Mononuclear cell (primary cell): ENCODE measurements at regions not wholly inside any gene's neighbourhood (a gene's known extent, or its start where the extent isn't known, plus 50 kb on each side); places are given as distances from the start of the nearest gene placed in this dataset.

Source experiments
- H3K27me3 ChIP-seq: 2 replicates; pipeline ENCODE4 v1.6.0; 2011; ENCODE audit warnings: low read length, control low read depth; ENCODE audit not compliant: insufficient read depth
- H3K4me1 ChIP-seq: 2 replicates; pipeline ENCODE4 v1.5.1; 2011; ENCODE audit warnings: mild to moderate bottlenecking, low read length, control low read depth; ENCODE audit not compliant: insufficient read depth
- H3K4me3 ChIP-seq: 2 replicates; pipeline ENCODE4 v1.5.1; 2011; ENCODE audit warnings: mild to moderate bottlenecking, low read length, moderate library complexity
- H3K9me3 ChIP-seq: 2 replicates; pipeline ENCODE4 v1.5.1; 2011; ENCODE audit warnings: low read depth, mild to moderate bottlenecking, control low read depth, low read length

GRCh38 chr4:123455360-123455759 is 58.8 kb downstream of the SPRY1 start:
- no peaks in the 10 kb centered on the region for H3K9me3 ChIP-seq
- peaks cover 26% of the 10 kb centered on the region for H3K4me1 ChIP-seq
- H3K27me3 ChIP-seq, result no peaks in the 10 kb centered on the region
- no peak overlapping the region for H3K4me3 ChIP-seq

GRCh38 chr4:123462007-123462406 is 65.4 kb downstream of the SPRY1 start:
- H3K27me3 ChIP-seq, result no peaks in the 10 kb centered on the region
- H3K4me3 ChIP-seq, result no peak overlapping the region
- no peaks in the 10 kb centered on the region for H3K9me3 ChIP-seq
- no peaks in the 10 kb centered on the region for H3K4me1 ChIP-seq

GRCh38 chr4:123463869-123464268 is 67.3 kb downstream of the SPRY1 start:
- H3K9me3 ChIP-seq, result no peaks in the 10 kb centered on the region
- H3K27me3 ChIP-seq, result no peaks in the 10 kb centered on the region
- H3K4me1 ChIP-seq, result no peaks in the 10 kb centered on the region
- no peak overlapping the region for H3K4me3 ChIP-seq

GRCh38 chr4:123465416-123465815 is 68.8 kb downstream of the SPRY1 start:
- no peaks in the 10 kb centered on the region for H3K9me3 ChIP-seq
- H3K4me1 ChIP-seq, result no peaks in the 10 kb centered on the region
- no peaks in the 10 kb centered on the region for H3K27me3 ChIP-seq
- H3K4me3 ChIP-seq, result no peak overlapping the region

GRCh38 chr4:123466080-123466785 is 69.6 kb downstream of the SPRY1 start:
- Histone ChIP-seq H3K9me3 (no peaks in the 10 kb centered on the region), H3K4me1 (no peaks in the 10 kb centered on the region), H3K4me3 (no peak overlapping the region), H3K27me3 (no peaks in the 10 kb centered on the region)

- no peaks in the 10 kb centered on the region for H3K9me3 ChIP-seq
- H3K4me3 ChIP-seq, result no peak overlapping the region
- H3K27me3 ChIP-seq, result no peaks in the 10 kb centered on the region
- H3K4me1 ChIP-seq, result no peaks in the 10 kb centered on the region
Observed at GRCh38 chr4:123468479-123469031, 72.0 kb downstream of the SPRY1 start.

GRCh38 chr4:123469245-123469644 is 72.7 kb downstream of the SPRY1 start:
- Histone ChIP-seq H3K27me3 (no peaks in the 10 kb centered on the region), H3K4me1 (no peaks in the 10 kb centered on the region), H3K9me3 (no peaks in the 10 kb centered on the region), H3K4me3 (no peak overlapping the region)

- no peak overlapping the region for H3K4me3 ChIP-seq
- no peaks in the 10 kb centered on the region for H3K9me3 ChIP-seq
- no peaks in the 10 kb centered on the region for H3K27me3 ChIP-seq
- H3K4me1 ChIP-seq, result no peaks in the 10 kb centered on the region
Observed at GRCh38 chr4:123469696-123470095, 73.1 kb downstream of the SPRY1 start.

GRCh38 chr4:123470640-123471039 is 74.0 kb downstream of the SPRY1 start:
- Histone ChIP-seq H3K27me3 (no peaks in the 10 kb centered on the region), H3K4me1 (no peaks in the 10 kb centered on the region), H3K9me3 (no peaks in the 10 kb centered on the region)

GRCh38 chr4:123471655-123472369 is 75.2 kb downstream of the SPRY1 start:
- Histone ChIP-seq H3K27me3 (no peaks in the 10 kb centered on the region), H3K9me3 (no peaks in the 10 kb centered on the region), H3K4me3 (no peak overlapping the region), H3K4me1 (no peaks in the 10 kb centered on the region)

More at GRCh38 chr4:123470640-123471039, 74.0 kb downstream of the SPRY1 start:
- H3K4me3 ChIP-seq, result no peak overlapping the region

GRCh38 chr4:123474817-123475216 is 78.2 kb downstream of the SPRY1 start:
- Histone ChIP-seq H3K4me1 (peaks cover 14% of the 10 kb centered on the region), H3K27me3 (no peaks in the 10 kb centered on the region), H3K9me3 (no peaks in the 10 kb centered on the region), H3K4me3 (no peak overlapping the region)

- Histone ChIP-seq H3K4me3 (no peak overlapping the region), H3K9me3 (no peaks in the 10 kb centered on the region), H3K4me1 (peaks cover 16% of the 10 kb centered on the region), H3K27me3 (no peaks in the 10 kb centered on the region)
Observed at GRCh38 chr4:123476089-123476488, 79.5 kb downstream of the SPRY1 start.

GRCh38 chr4:123477711-123478209 is 81.2 kb downstream of the SPRY1 start:
- Histone ChIP-seq H3K27me3 (no peaks in the 10 kb centered on the region), H3K9me3 (no peaks in the 10 kb centered on the region), H3K4me3 (no peak overlapping the region), H3K4me1 (peaks cover 16% of the 10 kb centered on the region)

GRCh38 chr4:123478859-123479345 is 82.3 kb downstream of the SPRY1 start:
- Histone ChIP-seq H3K9me3 (no peaks in the 10 kb centered on the region), H3K27me3 (no peaks in the 10 kb centered on the region), H3K4me3 (no peak overlapping the region), H3K4me1 (peaks cover 16% of the 10 kb centered on the region)

GRCh38 chr4:123479944-123480343 is 83.3 kb downstream of the SPRY1 start:
- no peaks in the 10 kb centered on the region for H3K27me3 ChIP-seq
- H3K4me1 ChIP-seq, result peaks cover 16% of the 10 kb centered on the region
- no peak overlapping the region for H3K4me3 ChIP-seq
- no peaks in the 10 kb centered on the region for H3K9me3 ChIP-seq
